ENCODE measurements at regions not wholly inside any gene's neighbourhood (a gene's known extent, or its start where the extent isn't known, plus 50 kb on each side); places are given as distances from the start of the nearest gene placed in this dataset.

DNA sequence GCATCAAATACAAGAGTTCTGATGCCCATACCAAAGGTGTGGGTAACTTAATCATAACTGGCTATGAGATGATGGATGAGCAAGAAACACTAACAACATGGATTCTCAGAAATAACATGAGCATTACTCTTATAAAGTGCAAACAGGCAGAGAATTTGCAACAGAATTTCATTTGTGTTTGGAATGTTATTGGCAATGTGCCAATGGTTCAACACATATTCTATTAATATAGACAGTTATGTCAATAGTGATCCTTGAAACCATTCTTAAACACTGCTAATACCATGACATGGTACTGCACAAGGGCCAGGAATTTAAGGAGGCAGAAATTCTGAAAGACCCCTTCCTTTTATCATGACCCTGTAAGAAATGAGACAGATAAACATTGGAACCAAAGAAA is 217.1 kb upstream of the WSB1 start:
- TF ChIP-seq POLR2AphosphoS5 (IDR thresholded peaks at IDR 0.05; ENCODE audit: low read depth, low read length) (no peak), POLR2A (IDR thresholded peaks at IDR 0.05; ENCODE audit: low read depth, low read length) (no peak)
